Liver (tissue), 8 donors: ENCODE measurements at regions not wholly inside any gene's neighbourhood (a gene's known extent, or its start where the extent isn't known, plus 50 kb on each side); places are given as distances from the start of the nearest gene placed in this dataset.

ENCODE experiments used
- DNase-seq: peaks from one replicate; pipeline ENCODE4 v3.0.0-alpha.2; 2017; ENCODE audit warnings: low spot score
- H3K27ac ChIP-seq, 2 donors: one replicate each; pipeline ENCODE4 v1.7.0; 2013; ENCODE audit warnings: inconsistent platforms in 2 of 2, low read length in 2 of 2, control low read depth in 1 of 2, low read depth in 1 of 2, mild to moderate bottlenecking in 1 of 2
- H3K27me3 ChIP-seq, 4 donors: one replicate each; pipeline versions ENCODE4 v1.6.1 to v1.7.0; 2013; ENCODE audit warnings: low read length in 3 of 4, inconsistent platforms in 1 of 4, mild to moderate bottlenecking in 1 of 4, moderate library complexity in 1 of 4; ENCODE audit not compliant: control insufficient read depth in 4 of 4, insufficient read depth in 4 of 4
- H3K36me3 ChIP-seq, 4 donors: one replicate each; pipeline versions ENCODE4 v1.6.1 to v1.7.0; 2013; ENCODE audit warnings: low read length in 3 of 4, mild to moderate bottlenecking in 3 of 4, low read depth in 1 of 4, moderate library complexity in 1 of 4; ENCODE audit not compliant: control insufficient read depth in 4 of 4, insufficient read depth in 3 of 4
- H3K4me1 ChIP-seq, 4 donors: one replicate each; pipeline versions ENCODE4 v1.6.1 to v1.7.0; 2013; ENCODE audit warnings: low read length in 3 of 4, mild to moderate bottlenecking in 3 of 4, moderate library complexity in 1 of 4; ENCODE audit not compliant: control insufficient read depth in 4 of 4, insufficient read depth in 4 of 4
- H3K4me3 ChIP-seq, 3 donors: one replicate each; pipeline versions ENCODE4 v1.6.1 to v1.7.0; 2013; ENCODE audit warnings: low read length in 3 of 3, control low read depth in 1 of 3, low read depth in 1 of 3, mild to moderate bottlenecking in 1 of 3
- H3K9ac ChIP-seq, 2 donors: one replicate each; pipeline ENCODE4 v1.7.0; 2013; ENCODE audit warnings: low read length in 2 of 2, mild to moderate bottlenecking in 2 of 2, moderate library complexity in 2 of 2, control low read depth in 1 of 2, low read depth in 1 of 2
- H3K9me3 ChIP-seq, 4 donors: one replicate each; pipeline versions ENCODE4 v1.6.1 to v1.7.0; 2013; ENCODE audit warnings: low read length in 3 of 4; ENCODE audit not compliant: control insufficient read depth in 4 of 4
- ATF3 ChIP-seq: IDR thresholded peaks from 2 replicates; pipeline ENCODE4 v1.6.1; 2016; ENCODE audit warnings: antibody characterized with exemption
- CTCF ChIP-seq: fragments of 150-350 bp; IDR thresholded peaks from 2 replicates; pipeline ENCODE4 v1.5.1; 2017; ENCODE audit warnings: improper control_type of control experiment, low read depth, low read length; ENCODE audit not compliant: missing input control
- EGR1 ChIP-seq, 2 donors: IDR thresholded peaks; 2 replicates each; pipeline ENCODE4 v1.6.1; 2016 to 2018; ENCODE audit warnings: antibody characterized with exemption in 2 of 2, low read depth in 2 of 2
- FOXA1 ChIP-seq: IDR thresholded peaks from 2 replicates; pipeline ENCODE4 v1.6.1; 2016; ENCODE audit warnings: antibody characterized with exemption
- FOXA2 ChIP-seq: IDR thresholded peaks from 2 replicates; pipeline ENCODE4 v1.6.1; 2016; ENCODE audit warnings: antibody characterized with exemption
- GABPA ChIP-seq, 2 donors: IDR thresholded peaks in 1 of 2; conservative IDR thresholded peaks in 1 of 2; 2 replicates each; pipeline ENCODE4 v1.6.1; 2016; ENCODE audit warnings: antibody characterized with exemption in 2 of 2, mild to moderate bottlenecking in 1 of 2, moderate library complexity in 1 of 2
- HNF4A ChIP-seq, 2 donors: conservative IDR thresholded peaks; 2 replicates each; pipeline ENCODE4 v1.6.1; 2016; ENCODE audit warnings: antibody characterized with exemption in 2 of 2, mild to moderate bottlenecking in 2 of 2
- HNF4G ChIP-seq: IDR thresholded peaks from 2 replicates; pipeline ENCODE4 v1.6.1; 2016; ENCODE audit warnings: antibody characterized with exemption
- JUND ChIP-seq, 2 donors: IDR thresholded peaks; 2 replicates each; pipeline ENCODE4 v1.6.1; 2016; ENCODE audit warnings: antibody characterized with exemption in 2 of 2
- MAX ChIP-seq: IDR thresholded peaks from 2 replicates; pipeline ENCODE4 v1.6.1; 2016; ENCODE audit warnings: antibody characterized with exemption
- NR2F2 ChIP-seq: IDR thresholded peaks from 2 replicates; pipeline ENCODE4 v1.6.1; 2016; ENCODE audit warnings: antibody characterized with exemption
- RAD21 ChIP-seq, 2 donors: IDR thresholded peaks; 2 replicates each; pipeline ENCODE4 v1.6.1; 2016; ENCODE audit warnings: antibody characterized with exemption in 2 of 2, mild to moderate bottlenecking in 2 of 2
- RXRA ChIP-seq, 2 donors: IDR thresholded peaks; 2 replicates each; pipeline ENCODE4 v1.6.1; 2017 to 2018; ENCODE audit warnings: antibody characterized with exemption in 2 of 2, mild to moderate bottlenecking in 1 of 2
- SP1 ChIP-seq: IDR thresholded peaks from 2 replicates; pipeline ENCODE4 v1.6.1; 2018; ENCODE audit warnings: antibody characterized with exemption, mild to moderate bottlenecking
- TAF1 ChIP-seq: conservative IDR thresholded peaks from 2 replicates; pipeline ENCODE4 v1.6.1; 2016; ENCODE audit warnings: antibody characterized with exemption, mild to moderate bottlenecking
- YY1 ChIP-seq: IDR thresholded peaks from 2 replicates; pipeline ENCODE4 v1.6.1; 2016; ENCODE audit warnings: antibody characterized with exemption, mild to moderate bottlenecking
- ZBTB33 ChIP-seq: IDR thresholded peaks from 2 replicates; pipeline ENCODE4 v1.6.1; 2016; ENCODE audit warnings: antibody characterized with exemption
- WGBS: extraction: QIAGEN DNeasy Blood & Tissue Kit; methylation state at CpG from one replicate; pipeline ENCODE4 v1.1.7; 2013; 5-methylcytosine and 5-hydroxymethylcytosine counted together
- donor health status: healthy.
- donor health status: healthy.
- donor health status: healthy.
- donor health status: healthy.
- donor health status: healthy.

GRCh38 chr16:64121473-64121872 is 1000.4 kb downstream of the CDH11 start:
- Histone ChIP-seq H3K9me3 (no peaks in the 10 kb centered on the region), H3K4me3 (no peak overlapping the region), H3K9ac (no peak overlapping the region), H3K27ac (no peak overlapping the region), H3K4me1 (no peaks in the 10 kb centered on the region), H3K27me3 (no peaks in the 10 kb centered on the region), H3K36me3 (no peaks in the 10 kb centered on the region)
- TF ChIP-seq GABPA (IDR thresholded peaks at IDR 0.05 in 1 of 2, conservative IDR thresholded peaks at IDR 0.05 in 1 of 2), result no peak
- TF ChIP-seq YY1, result no peak
- TF ChIP-seq NR2F2, result no peak
- 72% methylated on average over 3 of the region's 3 CpGs for WGBS
- DNase-seq, result no peak

GRCh38 chr16:64116151-64116550 is 1005.7 kb downstream of the CDH11 start:
- Histone ChIP-seq H3K27me3 (no peaks in the 10 kb centered on the region), H3K27ac (no peak overlapping the region), H3K4me1 (no peaks in the 10 kb centered on the region), H3K9ac (no peak overlapping the region), H3K9me3 (no peaks in the 10 kb centered on the region), H3K4me3 (no peak overlapping the region), H3K36me3 (no peaks in the 10 kb centered on the region)
- WGBS, result 56% methylated on average over 1 of the region's 1 CpG
- DNase-seq, result no peak
- TF ChIP-seq HNF4G (no peak), SP1 (no peak), GABPA (IDR thresholded peaks at IDR 0.05 in 1 of 2, conservative IDR thresholded peaks at IDR 0.05 in 1 of 2) (no peak), ZBTB33 (no peak), CTCF (no peak), FOXA2 (no peak), FOXA1 (no peak), JUND (IDR thresholded peaks at IDR 0.05) (no peak), TAF1 (no peak), HNF4A (conservative IDR thresholded peaks at IDR 0.05) (no peak), MAX (no peak), YY1 (no peak), ATF3 (no peak), EGR1 (IDR thresholded peaks at IDR 0.05; ENCODE audit: low read depth in 2 of 2) (no peak), RXRA (IDR thresholded peaks at IDR 0.05) (no peak), NR2F2 (no peak), RAD21 (IDR thresholded peaks at IDR 0.05) (no peak)

- no peaks in the 10 kb centered on the region for H3K27me3 ChIP-seq
- no peaks in the 10 kb centered on the region for H3K36me3 ChIP-seq
- H3K9ac ChIP-seq, result no peak overlapping the region
- H3K4me3 ChIP-seq, result no peak overlapping the region
- no peak for DNase-seq
- H3K9me3 ChIP-seq, result peaks cover 0 to 5% (median 0%) of the 10 kb centered on the region in 4 donors
- no peak for TF ChIP-seq CTCF
- H3K27ac ChIP-seq, result no peak overlapping the region
- WGBS, result 61% methylated on average over 2 of the region's 2 CpGs
- H3K4me1 ChIP-seq, result no peaks in the 10 kb centered on the region
These were observed 1012.6 kb downstream of the CDH11 start for GRCh38 chr16:64109241-64109640.
